HEK293 (cell line): ENCODE measurements at regions not wholly inside any gene's neighbourhood (a gene's known extent, or its start where the extent isn't known, plus 50 kb on each side); places are given as distances from the start of the nearest gene placed in this dataset.

Experiments used
- CTCF ChIA-PET: fragments of 350-600 bp; formaldehyde crosslinking; extraction: SDS; loops from one replicate; lab custom pipeline; 2021; ENCODE audit warnings: antibody characterized with exemption; lab: Yijun Ruan, JAX
- POLR2A ChIA-PET: fragments of 300-600 bp; formaldehyde crosslinking; extraction: SDS; loops from one replicate; lab custom pipeline; 2020; ENCODE audit warnings: antibody characterized with exemption, inconsistent platforms; lab: Yijun Ruan, JAX
- H3K27ac ChIP-seq: fragments of 200-500 bp; sonication (Bioruptor generic); 2 replicates; pipeline ENCODE4 v1.5.1; 2014; ENCODE audit warnings: low read depth, low read length, control low read depth, inconsistent platforms; ENCODE audit errors: extremely low read depth
- H3K36me3 ChIP-seq, 2 experiments: fragments of 200-500 bp in 1 of 2; sonication (Bioruptor generic) in 1 of 2; 1 replicate in 1 of 2; 2 replicates in 1 of 2; pipeline ENCODE4 v1.5.1; 2014 to 2017; ENCODE audit warnings: inconsistent platforms in 2 of 2, low read length in 2 of 2; ENCODE audit not compliant: control insufficient read depth in 2 of 2, insufficient read depth in 1 of 2
- H3K4me1 ChIP-seq: fragments of 200-500 bp; sonication (Bioruptor generic); 2 replicates; pipeline ENCODE4 v1.5.1; 2014; ENCODE audit warnings: mild to moderate bottlenecking, low read length, inconsistent platforms; ENCODE audit not compliant: control insufficient read depth, insufficient read depth
- H3K4me3 ChIP-seq: 2 replicates; pipeline ENCODE4 v1.5.1; 2011; ENCODE audit warnings: low read depth, mild to moderate bottlenecking, control low read depth, low read length, moderate library complexity
- H3K9me3 ChIP-seq: fragments of 200-500 bp; sonication (Bioruptor generic); 2 replicates; pipeline ENCODE4 v1.5.1; 2014; ENCODE audit warnings: low read depth, low read length, inconsistent platforms; ENCODE audit not compliant: control insufficient read depth, insufficient read depth
- FEZF1 ChIP-seq: fragments of 450-650 bp; formaldehyde crosslinking; IDR thresholded peaks from 2 replicates; pipeline ENCODE4 v1.5.1; 2016; ENCODE audit warnings: missing biosample characterization, missing genetic modification characterization
- GLI4 ChIP-seq: fragments of 450-650 bp; formaldehyde crosslinking; IDR thresholded peaks from 2 replicates; pipeline ENCODE4 v1.5.1; 2016; ENCODE audit warnings: missing biosample characterization, missing genetic modification characterization
- KLF10 ChIP-seq: fragments of 450-650 bp; IDR thresholded peaks from 2 replicates; pipeline ENCODE4 v1.5.1; 2018; ENCODE audit warnings: missing biosample characterization, mild to moderate bottlenecking, missing genetic modification characterization
- RBAK ChIP-seq: fragments of 450-650 bp; formaldehyde crosslinking; IDR thresholded peaks from 2 replicates; pipeline ENCODE4 v1.5.1; 2016; ENCODE audit warnings: missing biosample characterization, missing genetic modification characterization
- SALL2 ChIP-seq: fragments of 450-650 bp; formaldehyde crosslinking; IDR thresholded peaks from 2 replicates; pipeline ENCODE4 v1.5.0; 2017; ENCODE audit warnings: missing biosample characterization, mild to moderate bottlenecking, missing genetic modification characterization, borderline replicate concordance
- TCF7L2 ChIP-seq: IDR thresholded peaks from 2 replicates; pipeline ENCODE4 v1.6.1; 2011; ENCODE audit warnings: low read depth, mild to moderate bottlenecking, inconsistent platforms, low read length, moderate library complexity, borderline replicate concordance
- YY2 ChIP-seq: fragments of 450-650 bp; formaldehyde crosslinking; IDR thresholded peaks from 2 replicates; pipeline ENCODE4 v1.5.1; 2016; ENCODE audit warnings: missing biosample characterization, missing genetic modification characterization
- ZBTB1 ChIP-seq: fragments of 450-650 bp; formaldehyde crosslinking; IDR thresholded peaks from 2 replicates; pipeline ENCODE4 v1.5.1; 2016; ENCODE audit warnings: missing biosample characterization, missing genetic modification characterization
- ZBTB21 ChIP-seq: fragments of 450-650 bp; formaldehyde crosslinking; IDR thresholded peaks from 2 replicates; pipeline ENCODE4 v1.5.1; 2017; ENCODE audit warnings: missing biosample characterization, missing genetic modification characterization
- ZBTB48 ChIP-seq: fragments of 450-650 bp; formaldehyde crosslinking; IDR thresholded peaks from 2 replicates; pipeline ENCODE4 v1.5.1; 2016; ENCODE audit warnings: missing biosample characterization, missing genetic modification characterization
- ZNF175 ChIP-seq: fragments of 450-650 bp; formaldehyde crosslinking; IDR thresholded peaks from 2 replicates; pipeline ENCODE4 v1.5.1; 2016; ENCODE audit warnings: missing biosample characterization, missing genetic modification characterization
- ZNF324 ChIP-seq: fragments of 450-650 bp; formaldehyde crosslinking; IDR thresholded peaks from 2 replicates; pipeline ENCODE4 v1.5.1; 2016; ENCODE audit warnings: missing biosample characterization, missing genetic modification characterization
- ZNF426 ChIP-seq: fragments of 450-650 bp; formaldehyde crosslinking; IDR thresholded peaks from 2 replicates; pipeline ENCODE4 v1.5.1; 2017; ENCODE audit warnings: missing biosample characterization, missing genetic modification characterization, mild to moderate bottlenecking, inconsistent platforms, moderate library complexity
- ZNF571 ChIP-seq: fragments of 450-650 bp; formaldehyde crosslinking; IDR thresholded peaks from 2 replicates; pipeline ENCODE4 v1.5.0; 2017; ENCODE audit warnings: missing biosample characterization, missing genetic modification characterization
- ZNF629 ChIP-seq: fragments of 450-650 bp; formaldehyde crosslinking; IDR thresholded peaks from 2 replicates; pipeline ENCODE4 v1.5.1; 2017; ENCODE audit warnings: missing biosample characterization, missing genetic modification characterization
- ZNF670 ChIP-seq: fragments of 450-650 bp; formaldehyde crosslinking; IDR thresholded peaks from 2 replicates; pipeline ENCODE4 v1.5.1; 2016; ENCODE audit warnings: missing biosample characterization, missing genetic modification characterization, low read depth
- TF ChIP-seq, protein P1 (sequence below): fragments of 450-650 bp; formaldehyde crosslinking; IDR thresholded peaks from 2 replicates; pipeline ENCODE4 v1.5.1; 2016; ENCODE audit warnings: missing biosample characterization, missing genetic modification characterization
- TF ChIP-seq, protein P2 (sequence below): fragments of 450-650 bp; formaldehyde crosslinking; conservative IDR thresholded peaks from 2 replicates; pipeline ENCODE4 v1.5.1; 2016; ENCODE audit warnings: low read depth, missing biosample characterization, missing genetic modification characterization
- TF ChIP-seq, protein P3 (sequence below): fragments of 450-650 bp; formaldehyde crosslinking; IDR thresholded peaks from 2 replicates; pipeline ENCODE4 v1.5.1; 2017; ENCODE audit warnings: missing biosample characterization, missing genetic modification characterization
- TF ChIP-seq, protein P4 (sequence below): fragments of 450-650 bp; formaldehyde crosslinking; IDR thresholded peaks from 2 replicates; pipeline ENCODE4 v1.5.1; 2016; ENCODE audit warnings: missing biosample characterization, missing genetic modification characterization

DNA sequence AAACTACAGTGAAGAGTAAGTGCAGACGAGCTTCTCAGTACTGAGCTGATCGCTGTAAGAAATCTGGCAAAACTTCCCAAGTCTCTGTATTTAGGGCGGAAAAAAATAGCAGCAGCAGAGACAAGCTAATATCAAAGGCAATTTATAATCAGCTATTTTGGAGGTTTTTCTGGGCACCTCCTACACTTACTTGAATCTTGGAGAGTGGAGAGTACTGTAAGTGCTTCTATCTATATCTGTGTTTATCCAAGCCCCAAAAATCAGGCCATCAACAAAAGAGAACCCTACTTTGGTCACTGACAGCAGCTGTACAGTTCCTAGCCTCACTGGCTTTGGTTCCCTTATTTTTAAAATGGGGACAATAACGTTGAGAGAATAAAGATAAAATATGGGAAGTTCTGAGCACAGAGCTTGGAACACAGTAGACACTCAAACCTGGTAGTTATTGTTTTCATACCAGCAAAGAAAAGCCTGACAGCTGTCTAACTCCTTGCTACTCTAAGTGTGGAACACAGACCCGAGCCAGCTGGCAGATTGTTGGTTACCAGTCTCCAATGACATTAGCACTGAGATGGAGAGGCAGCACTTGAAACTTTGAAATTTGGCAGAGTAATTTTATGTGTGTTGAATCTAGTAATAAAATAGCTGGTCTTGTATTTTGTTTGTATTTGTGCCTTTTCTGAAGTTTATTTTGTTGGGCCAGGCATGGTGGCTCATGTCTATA, 96.0 kb upstream of the SLC28A3 start:
- Histone ChIP-seq H3K27ac (no peak overlapping the region), H3K4me1 (no peaks in the 10 kb centered on the region), H3K36me3 (no peaks in the 10 kb centered on the region), H3K9me3 (no peaks in the 10 kb centered on the region), H3K4me3 (no peak overlapping the region)
- ChIA-PET CTCF (no interaction called here), POLR2A (no interaction called here)
- TF ChIP-seq ZBTB21 (tag by site-specific recombination) (no peak), TCF7L2 (no peak), KLF10 (no peak), ZNF629 (tag by site-specific recombination) (no peak), GLI4 (tag by site-specific recombination) (no peak), YY2 (tag by site-specific recombination) (no peak), FEZF1 (no peak), ZNF324 (tag by site-specific recombination) (no peak), ZNF175 (tag by site-specific recombination) (no peak), ZBTB48 (tag by site-specific recombination) (no peak), RBAK (tag by site-specific recombination) (no peak), ZNF571 (tag by site-specific recombination) (no peak), ZNF426 (tag by site-specific recombination) (no peak), ZBTB1 (tag by site-specific recombination) (no peak), ZNF670 (tag by site-specific recombination) (no peak), SALL2 (tag by site-specific recombination) (no peak)
- TF ChIP-seq, protein P1, sequence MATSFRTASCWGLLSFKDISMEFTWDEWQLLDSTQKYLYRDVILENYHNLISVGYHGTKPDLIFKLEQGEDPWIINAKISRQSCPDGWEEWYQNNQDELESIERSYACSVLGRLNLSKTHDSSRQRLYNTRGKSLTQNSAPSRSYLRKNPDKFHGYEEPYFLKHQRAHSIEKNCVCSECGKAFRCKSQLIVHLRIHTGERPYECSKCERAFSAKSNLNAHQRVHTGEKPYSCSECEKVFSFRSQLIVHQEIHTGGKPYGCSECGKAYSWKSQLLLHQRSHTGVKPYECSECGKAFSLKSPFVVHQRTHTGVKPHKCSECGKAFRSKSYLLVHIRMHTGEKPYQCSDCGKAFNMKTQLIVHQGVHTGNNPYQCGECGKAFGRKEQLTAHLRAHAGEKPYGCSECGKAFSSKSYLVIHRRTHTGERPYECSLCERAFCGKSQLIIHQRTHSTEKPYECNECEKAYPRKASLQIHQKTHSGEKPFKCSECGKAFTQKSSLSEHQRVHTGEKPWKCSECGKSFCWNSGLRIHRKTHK (tag by site-specific recombination), result no peak
- TF ChIP-seq, protein P2, sequence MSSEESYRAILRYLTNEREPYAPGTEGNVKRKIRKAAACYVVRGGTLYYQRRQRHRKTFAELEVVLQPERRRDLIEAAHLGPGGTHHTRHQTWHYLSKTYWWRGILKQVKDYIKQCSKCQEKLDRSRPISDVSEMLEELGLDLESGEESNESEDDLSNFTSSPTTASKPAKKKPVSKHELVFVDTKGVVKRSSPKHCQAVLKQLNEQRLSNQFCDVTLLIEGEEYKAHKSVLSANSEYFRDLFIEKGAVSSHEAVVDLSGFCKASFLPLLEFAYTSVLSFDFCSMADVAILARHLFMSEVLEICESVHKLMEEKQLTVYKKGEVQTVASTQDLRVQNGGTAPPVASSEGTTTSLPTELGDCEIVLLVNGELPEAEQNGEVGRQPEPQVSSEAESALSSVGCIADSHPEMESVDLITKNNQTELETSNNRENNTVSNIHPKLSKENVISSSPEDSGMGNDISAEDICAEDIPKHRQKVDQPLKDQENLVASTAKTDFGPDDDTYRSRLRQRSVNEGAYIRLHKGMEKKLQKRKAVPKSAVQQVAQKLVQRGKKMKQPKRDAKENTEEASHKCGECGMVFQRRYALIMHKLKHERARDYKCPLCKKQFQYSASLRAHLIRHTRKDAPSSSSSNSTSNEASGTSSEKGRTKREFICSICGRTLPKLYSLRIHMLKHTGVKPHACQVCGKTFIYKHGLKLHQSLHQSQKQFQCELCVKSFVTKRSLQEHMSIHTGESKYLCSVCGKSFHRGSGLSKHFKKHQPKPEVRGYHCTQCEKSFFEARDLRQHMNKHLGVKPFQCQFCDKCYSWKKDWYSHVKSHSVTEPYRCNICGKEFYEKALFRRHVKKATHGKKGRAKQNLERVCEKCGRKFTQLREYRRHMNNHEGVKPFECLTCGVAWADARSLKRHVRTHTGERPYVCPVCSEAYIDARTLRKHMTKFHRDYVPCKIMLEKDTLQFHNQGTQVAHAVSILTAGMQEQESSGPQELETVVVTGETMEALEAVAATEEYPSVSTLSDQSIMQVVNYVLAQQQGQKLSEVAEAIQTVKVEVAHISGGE (tag by site-specific recombination), result no peak
- TF ChIP-seq, protein P3, sequence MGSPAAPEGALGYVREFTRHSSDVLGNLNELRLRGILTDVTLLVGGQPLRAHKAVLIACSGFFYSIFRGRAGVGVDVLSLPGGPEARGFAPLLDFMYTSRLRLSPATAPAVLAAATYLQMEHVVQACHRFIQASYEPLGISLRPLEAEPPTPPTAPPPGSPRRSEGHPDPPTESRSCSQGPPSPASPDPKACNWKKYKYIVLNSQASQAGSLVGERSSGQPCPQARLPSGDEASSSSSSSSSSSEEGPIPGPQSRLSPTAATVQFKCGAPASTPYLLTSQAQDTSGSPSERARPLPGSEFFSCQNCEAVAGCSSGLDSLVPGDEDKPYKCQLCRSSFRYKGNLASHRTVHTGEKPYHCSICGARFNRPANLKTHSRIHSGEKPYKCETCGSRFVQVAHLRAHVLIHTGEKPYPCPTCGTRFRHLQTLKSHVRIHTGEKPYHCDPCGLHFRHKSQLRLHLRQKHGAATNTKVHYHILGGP (tag by site-specific recombination), result no peak
- TF ChIP-seq, protein P4, sequence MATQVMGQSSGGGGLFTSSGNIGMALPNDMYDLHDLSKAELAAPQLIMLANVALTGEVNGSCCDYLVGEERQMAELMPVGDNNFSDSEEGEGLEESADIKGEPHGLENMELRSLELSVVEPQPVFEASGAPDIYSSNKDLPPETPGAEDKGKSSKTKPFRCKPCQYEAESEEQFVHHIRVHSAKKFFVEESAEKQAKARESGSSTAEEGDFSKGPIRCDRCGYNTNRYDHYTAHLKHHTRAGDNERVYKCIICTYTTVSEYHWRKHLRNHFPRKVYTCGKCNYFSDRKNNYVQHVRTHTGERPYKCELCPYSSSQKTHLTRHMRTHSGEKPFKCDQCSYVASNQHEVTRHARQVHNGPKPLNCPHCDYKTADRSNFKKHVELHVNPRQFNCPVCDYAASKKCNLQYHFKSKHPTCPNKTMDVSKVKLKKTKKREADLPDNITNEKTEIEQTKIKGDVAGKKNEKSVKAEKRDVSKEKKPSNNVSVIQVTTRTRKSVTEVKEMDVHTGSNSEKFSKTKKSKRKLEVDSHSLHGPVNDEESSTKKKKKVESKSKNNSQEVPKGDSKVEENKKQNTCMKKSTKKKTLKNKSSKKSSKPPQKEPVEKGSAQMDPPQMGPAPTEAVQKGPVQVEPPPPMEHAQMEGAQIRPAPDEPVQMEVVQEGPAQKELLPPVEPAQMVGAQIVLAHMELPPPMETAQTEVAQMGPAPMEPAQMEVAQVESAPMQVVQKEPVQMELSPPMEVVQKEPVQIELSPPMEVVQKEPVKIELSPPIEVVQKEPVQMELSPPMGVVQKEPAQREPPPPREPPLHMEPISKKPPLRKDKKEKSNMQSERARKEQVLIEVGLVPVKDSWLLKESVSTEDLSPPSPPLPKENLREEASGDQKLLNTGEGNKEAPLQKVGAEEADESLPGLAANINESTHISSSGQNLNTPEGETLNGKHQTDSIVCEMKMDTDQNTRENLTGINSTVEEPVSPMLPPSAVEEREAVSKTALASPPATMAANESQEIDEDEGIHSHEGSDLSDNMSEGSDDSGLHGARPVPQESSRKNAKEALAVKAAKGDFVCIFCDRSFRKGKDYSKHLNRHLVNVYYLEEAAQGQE (tag by site-specific recombination), result no peak
